ENCODE measurements at regions not wholly inside any gene's neighbourhood (a gene's known extent, or its start where the extent isn't known, plus 50 kb on each side); places are given as distances from the start of the nearest gene placed in this dataset.

DNA sequence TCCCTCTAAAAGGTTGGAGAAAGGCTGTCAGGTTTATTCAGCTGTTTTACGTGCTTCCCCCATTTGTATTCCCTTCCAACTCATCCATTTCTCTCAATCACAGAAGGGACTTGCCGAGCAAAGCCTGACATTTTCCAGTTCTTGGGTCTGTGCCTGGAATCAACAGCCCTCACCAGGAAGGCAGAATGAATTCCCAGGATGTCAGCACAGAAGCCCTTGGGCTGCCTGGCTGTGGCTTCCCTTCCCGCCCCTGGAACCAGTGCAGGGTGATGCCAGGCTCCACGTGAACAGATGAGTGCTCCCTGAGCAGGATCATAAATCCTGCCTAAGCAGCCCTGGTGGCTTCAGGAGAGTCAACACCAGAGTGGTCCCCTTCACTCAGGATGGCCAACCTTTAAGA, 86.1 kb upstream of the CD83 start:
- no peak for DNase-seq (ENCODE audit: low spot score)
- TF ChIP-seq HNF4A (conservative IDR thresholded peaks at IDR 0.05): no peak
- TF ChIP-seq EGR1 (IDR thresholded peaks at IDR 0.05; ENCODE audit: low read depth in 2 of 2): no peak
- TF ChIP-seq RXRA (IDR thresholded peaks at IDR 0.05): no peak
- no peak for TF ChIP-seq ZBTB33 (IDR thresholded peaks at IDR 0.05)
- no peak for TF ChIP-seq TAF1 (conservative IDR thresholded peaks at IDR 0.05)
- no peak for TF ChIP-seq FOXA2 (IDR thresholded peaks at IDR 0.05)
- no peak for TF ChIP-seq YY1 (IDR thresholded peaks at IDR 0.05)
- TF ChIP-seq, protein P1, sequence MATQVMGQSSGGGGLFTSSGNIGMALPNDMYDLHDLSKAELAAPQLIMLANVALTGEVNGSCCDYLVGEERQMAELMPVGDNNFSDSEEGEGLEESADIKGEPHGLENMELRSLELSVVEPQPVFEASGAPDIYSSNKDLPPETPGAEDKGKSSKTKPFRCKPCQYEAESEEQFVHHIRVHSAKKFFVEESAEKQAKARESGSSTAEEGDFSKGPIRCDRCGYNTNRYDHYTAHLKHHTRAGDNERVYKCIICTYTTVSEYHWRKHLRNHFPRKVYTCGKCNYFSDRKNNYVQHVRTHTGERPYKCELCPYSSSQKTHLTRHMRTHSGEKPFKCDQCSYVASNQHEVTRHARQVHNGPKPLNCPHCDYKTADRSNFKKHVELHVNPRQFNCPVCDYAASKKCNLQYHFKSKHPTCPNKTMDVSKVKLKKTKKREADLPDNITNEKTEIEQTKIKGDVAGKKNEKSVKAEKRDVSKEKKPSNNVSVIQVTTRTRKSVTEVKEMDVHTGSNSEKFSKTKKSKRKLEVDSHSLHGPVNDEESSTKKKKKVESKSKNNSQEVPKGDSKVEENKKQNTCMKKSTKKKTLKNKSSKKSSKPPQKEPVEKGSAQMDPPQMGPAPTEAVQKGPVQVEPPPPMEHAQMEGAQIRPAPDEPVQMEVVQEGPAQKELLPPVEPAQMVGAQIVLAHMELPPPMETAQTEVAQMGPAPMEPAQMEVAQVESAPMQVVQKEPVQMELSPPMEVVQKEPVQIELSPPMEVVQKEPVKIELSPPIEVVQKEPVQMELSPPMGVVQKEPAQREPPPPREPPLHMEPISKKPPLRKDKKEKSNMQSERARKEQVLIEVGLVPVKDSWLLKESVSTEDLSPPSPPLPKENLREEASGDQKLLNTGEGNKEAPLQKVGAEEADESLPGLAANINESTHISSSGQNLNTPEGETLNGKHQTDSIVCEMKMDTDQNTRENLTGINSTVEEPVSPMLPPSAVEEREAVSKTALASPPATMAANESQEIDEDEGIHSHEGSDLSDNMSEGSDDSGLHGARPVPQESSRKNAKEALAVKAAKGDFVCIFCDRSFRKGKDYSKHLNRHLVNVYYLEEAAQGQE (IDR thresholded peaks at IDR 0.05): no peak
- no peak for TF ChIP-seq JUND (IDR thresholded peaks at IDR 0.05)
- TF ChIP-seq HNF4G (IDR thresholded peaks at IDR 0.05): no peak
- no peak for TF ChIP-seq GABPA (IDR thresholded peaks at IDR 0.05 in 1 of 2, conservative IDR thresholded peaks at IDR 0.05 in 1 of 2)
- TF ChIP-seq, protein P2, sequence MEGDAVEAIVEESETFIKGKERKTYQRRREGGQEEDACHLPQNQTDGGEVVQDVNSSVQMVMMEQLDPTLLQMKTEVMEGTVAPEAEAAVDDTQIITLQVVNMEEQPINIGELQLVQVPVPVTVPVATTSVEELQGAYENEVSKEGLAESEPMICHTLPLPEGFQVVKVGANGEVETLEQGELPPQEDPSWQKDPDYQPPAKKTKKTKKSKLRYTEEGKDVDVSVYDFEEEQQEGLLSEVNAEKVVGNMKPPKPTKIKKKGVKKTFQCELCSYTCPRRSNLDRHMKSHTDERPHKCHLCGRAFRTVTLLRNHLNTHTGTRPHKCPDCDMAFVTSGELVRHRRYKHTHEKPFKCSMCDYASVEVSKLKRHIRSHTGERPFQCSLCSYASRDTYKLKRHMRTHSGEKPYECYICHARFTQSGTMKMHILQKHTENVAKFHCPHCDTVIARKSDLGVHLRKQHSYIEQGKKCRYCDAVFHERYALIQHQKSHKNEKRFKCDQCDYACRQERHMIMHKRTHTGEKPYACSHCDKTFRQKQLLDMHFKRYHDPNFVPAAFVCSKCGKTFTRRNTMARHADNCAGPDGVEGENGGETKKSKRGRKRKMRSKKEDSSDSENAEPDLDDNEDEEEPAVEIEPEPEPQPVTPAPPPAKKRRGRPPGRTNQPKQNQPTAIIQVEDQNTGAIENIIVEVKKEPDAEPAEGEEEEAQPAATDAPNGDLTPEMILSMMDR (IDR thresholded peaks at IDR 0.05; ENCODE audit: low read depth, low read length, missing input control): no peak
- TF ChIP-seq RAD21 (IDR thresholded peaks at IDR 0.05): no peak
- TF ChIP-seq, protein P3, sequence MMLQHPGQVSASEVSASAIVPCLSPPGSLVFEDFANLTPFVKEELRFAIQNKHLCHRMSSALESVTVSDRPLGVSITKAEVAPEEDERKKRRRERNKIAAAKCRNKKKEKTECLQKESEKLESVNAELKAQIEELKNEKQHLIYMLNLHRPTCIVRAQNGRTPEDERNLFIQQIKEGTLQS (IDR thresholded peaks at IDR 0.05): no peak
- TF ChIP-seq MAX (IDR thresholded peaks at IDR 0.05): no peak
- no peak for TF ChIP-seq SP1 (IDR thresholded peaks at IDR 0.05)
- Histone ChIP-seq H3K9me3 (ENCODE audit: control insufficient read depth in 4 of 4, low read length in 3 of 4) (no peaks in the 10 kb centered on the region), H3K9ac (ENCODE audit: low read depth in 1 of 2, low read length in 2 of 2) (no peak overlapping the region), H3K36me3 (ENCODE audit: control insufficient read depth in 4 of 4, insufficient read depth in 3 of 4, low read depth in 1 of 4, low read length in 3 of 4) (no peaks in the 10 kb centered on the region), H3K27ac (ENCODE audit: low read depth in 1 of 2, low read length in 2 of 2) (no peak overlapping the region), H3K27me3 (ENCODE audit: control insufficient read depth in 4 of 4, insufficient read depth in 4 of 4, low read length in 3 of 4) (peaks cover 0 to 5% (median 1%) of the 10 kb centered on the region in 4 donors), H3K4me3 (ENCODE audit: low read depth in 1 of 3, low read length in 3 of 3) (no peak overlapping the region), H3K4me1 (ENCODE audit: control insufficient read depth in 4 of 4, insufficient read depth in 4 of 4, low read length in 3 of 4) (no peaks in the 10 kb centered on the region)
- WGBS: 64% methylated on average over 4 of the region's 4 CpGs
